ENCODE measurements at regions not wholly inside any gene's neighbourhood (a gene's known extent, or its start where the extent isn't known, plus 50 kb on each side); places are given as distances from the start of the nearest gene placed in this dataset.

- Histone ChIP-seq H3K9me2 (ENCODE audit: insufficient read depth, low read length) (no peaks in the 10 kb centered on the region), H3K27me3 (ENCODE audit: insufficient read depth, low read depth, low read length) (no peaks in the 10 kb centered on the region), H3K27ac (ENCODE audit: low read length) (no peak overlapping the region), H4K20me1 (ENCODE audit: insufficient read depth) (no peaks in the 10 kb centered on the region), H3K4me2 (ENCODE audit: low read length) (no peak overlapping the region), H3K79me2 (replicated peaks; ENCODE audit: insufficient read depth, low read length) (no peaks in the 10 kb centered on the region), H3K9ac (ENCODE audit: low read length) (no peak overlapping the region), H3F3A (ENCODE audit: insufficient read depth, low read length, poor library complexity, severe bottlenecking) (no peaks in the 10 kb centered on the region), H3K4me3 (ENCODE audit: low read length) (no peak overlapping the region), H3K36me3 (ENCODE audit: insufficient read depth, low read length) (no peaks in the 10 kb centered on the region), H2AFZ (ENCODE audit: low read depth, low read length) (no peak overlapping the region), H3K9me3 (ENCODE audit: low read length) (no peaks in the 10 kb centered on the region)
- no peak for TF ChIP-seq EZH2 (IDR thresholded peaks at IDR 0.05; ENCODE audit: borderline replicate concordance, insufficient read depth, low read length, poor library complexity, severe bottlenecking)
Observed at GRCh38 chr10:131787961-131788360, 112.8 kb upstream of the PPP2R2D start.

DNA sequence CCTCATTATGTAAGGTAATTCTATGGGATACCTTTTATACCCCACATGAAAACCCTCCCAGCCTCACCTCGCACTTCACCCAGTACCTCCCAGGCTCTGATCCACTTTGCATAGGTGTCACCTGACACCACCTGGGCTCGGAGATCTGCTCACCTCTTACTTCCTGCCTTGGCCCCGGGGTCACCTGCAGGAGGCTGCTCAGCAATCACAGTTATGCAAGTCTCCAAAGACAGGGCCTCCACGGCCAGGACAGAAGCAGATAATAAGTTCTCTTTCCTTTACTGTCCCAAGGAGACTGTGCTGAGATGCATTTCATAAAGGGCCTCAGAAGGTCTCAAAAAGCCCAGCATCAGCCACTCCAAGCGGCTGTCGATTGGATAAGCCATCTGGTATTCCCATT is 112.4 kb upstream of the PPP2R2D start:
- Histone ChIP-seq H3K36me3 (ENCODE audit: insufficient read depth, low read length) (no peaks in the 10 kb centered on the region), H3K4me3 (ENCODE audit: low read length) (no peak overlapping the region), H2AFZ (ENCODE audit: low read depth, low read length) (no peak overlapping the region), H3K27ac (ENCODE audit: low read length) (no peak overlapping the region), H3K4me2 (ENCODE audit: low read length) (no peak overlapping the region), H3F3A (ENCODE audit: insufficient read depth, low read length, poor library complexity, severe bottlenecking) (no peaks in the 10 kb centered on the region), H3K79me2 (replicated peaks; ENCODE audit: insufficient read depth, low read length) (no peaks in the 10 kb centered on the region), H3K9ac (ENCODE audit: low read length) (no peak overlapping the region), H3K27me3 (ENCODE audit: insufficient read depth, low read depth, low read length) (no peaks in the 10 kb centered on the region), H3K9me3 (ENCODE audit: low read length) (no peaks in the 10 kb centered on the region), H4K20me1 (ENCODE audit: insufficient read depth) (no peaks in the 10 kb centered on the region), H3K9me2 (ENCODE audit: insufficient read depth, low read length) (no peaks in the 10 kb centered on the region)
- TF ChIP-seq POLR2AphosphoS5 (IDR thresholded peaks at IDR 0.05) (no peak), CTCF (IDR thresholded peaks at IDR 0.05; ENCODE audit: poor library complexity, severe bottlenecking) (no peak), EP300 (conservative IDR thresholded peaks at IDR 0.05; ENCODE audit: poor library complexity, severe bottlenecking) (no peak), SMC3 (conservative IDR thresholded peaks at IDR 0.05; ENCODE audit: poor library complexity) (no peak), MXI1 (conservative IDR thresholded peaks at IDR 0.05; ENCODE audit: poor library complexity, severe bottlenecking) (no peak), EZH2 (IDR thresholded peaks at IDR 0.05; ENCODE audit: borderline replicate concordance, insufficient read depth, low read length, poor library complexity, severe bottlenecking) (no peak), REST (IDR thresholded peaks at IDR 0.05; ENCODE audit: borderline replicate concordance) (no peak), TAF1 (IDR thresholded peaks at IDR 0.05; ENCODE audit: low read depth) (no peak), RAD21 (conservative IDR thresholded peaks at IDR 0.05) (no peak)

GRCh38 chr10:131789516-131789915 is 111.3 kb upstream of the PPP2R2D start:
- H3K4me3 ChIP-seq (ENCODE audit: low read length) = no peak overlapping the region
- TF ChIP-seq CTCF (IDR thresholded peaks at IDR 0.05; ENCODE audit: poor library complexity, severe bottlenecking) (no peak), POLR2AphosphoS5 (IDR thresholded peaks at IDR 0.05) (no peak), MXI1 (conservative IDR thresholded peaks at IDR 0.05; ENCODE audit: poor library complexity, severe bottlenecking) (no peak), REST (IDR thresholded peaks at IDR 0.05; ENCODE audit: borderline replicate concordance) (no peak), EP300 (conservative IDR thresholded peaks at IDR 0.05; ENCODE audit: poor library complexity, severe bottlenecking) (no peak)

More at GRCh38 chr10:131789516-131789915, 111.3 kb upstream of the PPP2R2D start:
- Histone ChIP-seq H3K27ac (ENCODE audit: low read length) (no peak overlapping the region), H3K9me2 (ENCODE audit: insufficient read depth, low read length) (no peaks in the 10 kb centered on the region), H3F3A (ENCODE audit: insufficient read depth, low read length, poor library complexity, severe bottlenecking) (no peaks in the 10 kb centered on the region), H3K36me3 (ENCODE audit: insufficient read depth, low read length) (no peaks in the 10 kb centered on the region), H3K4me2 (ENCODE audit: low read length) (no peak overlapping the region), H4K20me1 (ENCODE audit: insufficient read depth) (no peaks in the 10 kb centered on the region), H3K9me3 (ENCODE audit: low read length) (no peaks in the 10 kb centered on the region), H3K27me3 (ENCODE audit: insufficient read depth, low read depth, low read length) (no peaks in the 10 kb centered on the region), H2AFZ (ENCODE audit: low read depth, low read length) (no peak overlapping the region), H3K79me2 (replicated peaks; ENCODE audit: insufficient read depth, low read length) (no peaks in the 10 kb centered on the region), H3K9ac (ENCODE audit: low read length) (no peak overlapping the region)
